Breast epithelium (tissue), 4 donors: ENCODE measurements at regions not wholly inside any gene's neighbourhood (a gene's known extent, or its start where the extent isn't known, plus 50 kb on each side); places are given as distances from the start of the nearest gene placed in this dataset.

Source experiments
- DNase-seq, 2 donors: peaks; one replicate each; pipeline ENCODE4 v3.0.0-alpha.2; 2019; ENCODE audit warnings: low spot score in 2 of 2
- H3K27ac ChIP-seq, 2 donors: fragments of 200-600 bp; sonication (generic) in 1 of 2; one replicate each; pipeline ENCODE4 v1.5.1; 2016 to 2019; ENCODE audit warnings: mild to moderate bottlenecking in 1 of 2
- H3K27me3 ChIP-seq, 2 donors: fragments of 200-600 bp; sonication (generic) in 1 of 2; one replicate each; pipeline versions ENCODE4 v1.5.1 to v1.6.0; 2017 to 2019; ENCODE audit warnings: control low read depth in 1 of 2, mild to moderate bottlenecking in 1 of 2
- H3K36me3 ChIP-seq: fragments of 200-600 bp; one replicate; pipeline ENCODE4 v1.5.1; 2019
- H3K4me1 ChIP-seq, 2 donors: fragments of 200-600 bp; sonication (generic); one replicate each; pipeline ENCODE4 v1.5.1; 2016 to 2019; ENCODE audit warnings: control low read depth in 1 of 2
- H3K4me3 ChIP-seq, 3 donors: fragments of 200-600 bp; sonication (generic); 1 replicate in 2 of 3; 2 replicates in 1 of 3; pipeline ENCODE4 v1.5.1; 2016 to 2019; ENCODE audit warnings: mild to moderate bottlenecking in 3 of 3, moderate library complexity in 2 of 3
- H3K9me3 ChIP-seq, 2 donors: fragments of 200-600 bp; sonication (generic) in 1 of 2; one replicate each; pipeline ENCODE4 v1.5.1; 2016 to 2019; ENCODE audit warnings: control low read depth in 1 of 2
- CTCF ChIP-seq, 3 donors: fragments of 450-650 bp; IDR thresholded peaks; one replicate each; pipeline ENCODE4 v1.5.1; 2016 to 2017; ENCODE audit warnings: antibody characterized with exemption in 3 of 3, mild to moderate bottlenecking in 3 of 3, moderate library complexity in 3 of 3
- POLR2A ChIP-seq: fragments of 450-650 bp; IDR thresholded peaks from one replicate; pipeline ENCODE4 v1.6.1; 2016; ENCODE audit warnings: antibody characterized with exemption, mild to moderate bottlenecking, moderate library complexity
- POLR2AphosphoS5 ChIP-seq, 3 donors: sonication (generic); formaldehyde crosslinking; IDR thresholded peaks; one replicate each; pipeline ENCODE4 v1.6.1; 2017; ENCODE audit warnings: antibody characterized with exemption in 3 of 3
- intact Hi-C: fragments of 100-400 bp; cut with DNase I; formaldehyde crosslinking; loops from one replicate; pipeline ENCODE4 v1.15.1; 2023; ENCODE audit warnings: low total_unique reads

DNA sequence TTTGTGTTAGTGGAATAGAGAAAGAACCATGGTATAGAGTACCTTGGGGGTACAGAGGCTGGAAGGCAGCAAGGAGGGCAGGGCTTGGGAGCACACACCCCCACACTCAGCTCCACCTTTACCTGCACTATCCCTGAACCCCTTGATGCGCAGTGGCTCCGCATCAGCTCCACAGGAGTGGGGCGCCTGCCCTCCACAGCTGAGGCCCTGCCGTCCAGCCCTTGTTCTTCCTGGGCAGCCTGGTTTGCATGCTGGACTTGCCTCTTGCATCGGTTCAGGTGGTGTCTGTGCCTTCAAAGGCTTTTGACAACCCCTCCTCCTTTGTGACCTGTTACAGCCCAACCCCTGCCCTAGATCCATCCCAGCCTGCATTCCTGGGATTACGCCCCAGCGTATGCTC is 52.6 kb upstream of the ZNF32 start:
- Histone ChIP-seq H3K4me1 (no peaks in the 10 kb centered on the region), H3K27ac (no peak overlapping the region), H3K36me3 (no peaks in the 10 kb centered on the region), H3K4me3 (no peak overlapping the region), H3K9me3 (no peaks in the 10 kb centered on the region), H3K27me3 (no peaks in the 10 kb centered on the region)
- TF ChIP-seq POLR2A (no peak), POLR2AphosphoS5 (IDR thresholded peaks at IDR 0.05) (no peak), CTCF (IDR thresholded peaks at IDR 0.05) (no peak)
- intact Hi-C loops = no loop called here
- DNase-seq = no peak

DNA sequence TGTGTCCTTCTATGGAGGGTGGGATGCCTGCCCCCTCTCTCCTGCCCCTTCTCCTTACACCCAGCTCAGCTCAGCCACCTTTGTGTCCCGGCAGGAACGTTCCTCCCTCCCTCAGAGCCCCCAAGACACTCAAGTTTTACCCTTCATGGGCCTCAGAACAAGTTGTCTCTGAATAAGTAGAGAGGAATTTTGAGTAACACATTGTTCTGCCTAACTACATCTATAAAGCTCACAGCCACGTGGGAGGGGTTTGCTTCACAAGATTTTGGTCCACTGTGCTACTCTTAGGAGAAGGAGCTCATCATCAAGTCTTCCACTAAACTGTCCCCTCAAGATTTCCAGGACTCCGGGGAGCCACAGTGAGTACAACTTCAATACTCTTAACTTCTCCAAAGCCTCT is 51.6 kb upstream of the ZNF32 start:
- DNase-seq = no peak
- Histone ChIP-seq H3K4me1 (no peaks in the 10 kb centered on the region), H3K9me3 (no peaks in the 10 kb centered on the region), H3K27ac (no peak overlapping the region), H3K36me3 (no peaks in the 10 kb centered on the region), H3K4me3 (no peak overlapping the region), H3K27me3 (no peaks in the 10 kb centered on the region)
- no peak for TF ChIP-seq POLR2A
- TF ChIP-seq CTCF (IDR thresholded peaks at IDR 0.05) = no peak
- no peak for TF ChIP-seq POLR2AphosphoS5 (IDR thresholded peaks at IDR 0.05)
- intact Hi-C loops = no loop called here

DNA sequence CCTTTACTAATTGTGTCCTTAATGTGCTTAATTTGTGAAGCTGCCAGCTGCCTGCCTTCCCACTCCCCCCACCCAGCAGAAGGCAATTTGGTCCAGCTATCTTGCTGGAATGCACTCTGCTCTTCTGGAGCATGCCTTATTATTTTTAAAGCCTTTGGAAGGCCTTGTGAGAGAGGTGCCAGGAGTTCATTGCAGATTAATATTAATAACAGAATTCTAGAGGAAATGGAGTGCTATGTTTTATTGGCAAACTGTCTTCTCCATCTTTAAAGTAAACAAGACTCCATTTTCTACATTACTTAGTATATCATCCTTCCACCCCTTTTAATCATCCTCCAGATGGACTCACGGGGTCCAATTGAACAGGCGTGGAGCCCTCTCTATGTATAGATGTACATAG is 50.8 kb upstream of the ZNF32 start:
- H3K4me1 ChIP-seq = no peaks in the 10 kb centered on the region
- intact Hi-C loops = no loop called here
- no peak overlapping the region for H3K4me3 ChIP-seq
- H3K27ac ChIP-seq = no peak overlapping the region
- TF ChIP-seq POLR2AphosphoS5 (IDR thresholded peaks at IDR 0.05) (no peak), CTCF (IDR thresholded peaks at IDR 0.05) (no peak), POLR2A (no peak)
- H3K9me3 ChIP-seq = no peaks in the 10 kb centered on the region
- no peaks in the 10 kb centered on the region for H3K36me3 ChIP-seq
- no peak for DNase-seq
- H3K27me3 ChIP-seq = no peaks in the 10 kb centered on the region
